Astrocyte (in vitro differentiated cells and primary cell): ENCODE measurements at regions not wholly inside any gene's neighbourhood (a gene's known extent, or its start where the extent isn't known, plus 50 kb on each side); places are given as distances from the start of the nearest gene placed in this dataset.

Source experiments
- DNase-seq: peaks from one replicate; pipeline ENCODE4 v3.0.0-alpha.2; 2010; ENCODE audit warnings: low read depth
- FAIRE-seq: peaks from 2 replicates; lab custom pipeline; 2011; peaks lifted over from hg19 to GRCh38; lab: Jason Lieb, UNC
- H2AFZ ChIP-seq: 2 replicates; pipeline ENCODE4 v1.6.0; 2012; ENCODE audit warnings: low read depth, low read length, inconsistent platforms
- H3K27ac ChIP-seq: 2 replicates; pipeline ENCODE4 v1.5.1; 2011; ENCODE audit warnings: low read depth, low read length, inconsistent platforms
- H3K27me3 ChIP-seq: 2 replicates; pipeline ENCODE4 v1.6.0; 2011; ENCODE audit warnings: low read length, inconsistent platforms; ENCODE audit not compliant: insufficient read depth
- H3K36me3 ChIP-seq: 2 replicates; pipeline ENCODE4 v1.5.1; 2011; ENCODE audit warnings: low read length, inconsistent platforms; ENCODE audit not compliant: insufficient read depth
- H3K4me1 ChIP-seq: 2 replicates; pipeline ENCODE4 v1.5.1; 2011; ENCODE audit warnings: low read length, inconsistent platforms; ENCODE audit not compliant: insufficient read depth
- H3K4me2 ChIP-seq: 2 replicates; pipeline ENCODE4 v1.6.0; 2012; ENCODE audit warnings: low read length, inconsistent platforms
- H3K4me3 ChIP-seq: 2 replicates; pipeline ENCODE4 v1.5.1; 2011; ENCODE audit warnings: low read depth, mild to moderate bottlenecking, low read length, inconsistent platforms; ENCODE audit not compliant: insufficient read depth
- H3K79me2 ChIP-seq: 2 replicates; pipeline ENCODE4 v1.6.0; 2012; ENCODE audit warnings: mild to moderate bottlenecking, low read length, inconsistent platforms; ENCODE audit not compliant: insufficient read depth
- H3K9ac ChIP-seq: 2 replicates; pipeline ENCODE4 v1.6.0; 2012; ENCODE audit warnings: mild to moderate bottlenecking, low read length, inconsistent platforms
- H3K9me3 ChIP-seq: 2 replicates; pipeline ENCODE4 v1.5.1; 2012; ENCODE audit warnings: low read depth, mild to moderate bottlenecking, low read length, inconsistent platforms; ENCODE audit not compliant: insufficient read depth
- H4K20me1 ChIP-seq: 2 replicates; pipeline ENCODE4 v1.6.0; 2012; ENCODE audit warnings: low read length, inconsistent platforms; ENCODE audit not compliant: insufficient read depth
- H3K27ac Mint-ChIP-seq: one replicate; pipeline ENCODE4 v1.8.0; 2021; ENCODE audit warnings: mild to moderate bottlenecking, mixed read lengths; ENCODE audit not compliant: unreplicated experiment
- H3K27me3 Mint-ChIP-seq: one replicate; pipeline ENCODE4 v1.8.0; 2021; ENCODE audit warnings: low read depth, mixed read lengths; ENCODE audit not compliant: unreplicated experiment
- H3K36me3 Mint-ChIP-seq: one replicate; pipeline ENCODE4 v1.8.0; 2021; ENCODE audit warnings: low read depth, mixed read lengths; ENCODE audit not compliant: unreplicated experiment
- H3K4me1 Mint-ChIP-seq: one replicate; pipeline ENCODE4 v1.8.0; 2021; ENCODE audit warnings: low read depth, mixed read lengths; ENCODE audit not compliant: unreplicated experiment
- H3K4me3 Mint-ChIP-seq: one replicate; pipeline ENCODE4 v1.8.0; 2021; ENCODE audit warnings: mild to moderate bottlenecking, moderate library complexity, mixed read lengths; ENCODE audit not compliant: unreplicated experiment
- H3K9me3 Mint-ChIP-seq: one replicate; pipeline ENCODE4 v1.8.0; 2021; ENCODE audit warnings: mild to moderate bottlenecking, mixed read lengths; ENCODE audit not compliant: unreplicated experiment
- EZH2 ChIP-seq: IDR thresholded peaks from 2 replicates; pipeline ENCODE4 v1.6.1; 2012; ENCODE audit warnings: mild to moderate bottlenecking, low read length, inconsistent platforms; ENCODE audit not compliant: insufficient read depth
- TF ChIP-seq, protein P1 (sequence below): IDR thresholded peaks from 2 replicates; pipeline ENCODE4 v1.5.1; 2011; ENCODE audit warnings: low read depth, mild to moderate bottlenecking, inconsistent platforms, low read length, moderate library complexity; ENCODE audit not compliant: insufficient read depth

DNA sequence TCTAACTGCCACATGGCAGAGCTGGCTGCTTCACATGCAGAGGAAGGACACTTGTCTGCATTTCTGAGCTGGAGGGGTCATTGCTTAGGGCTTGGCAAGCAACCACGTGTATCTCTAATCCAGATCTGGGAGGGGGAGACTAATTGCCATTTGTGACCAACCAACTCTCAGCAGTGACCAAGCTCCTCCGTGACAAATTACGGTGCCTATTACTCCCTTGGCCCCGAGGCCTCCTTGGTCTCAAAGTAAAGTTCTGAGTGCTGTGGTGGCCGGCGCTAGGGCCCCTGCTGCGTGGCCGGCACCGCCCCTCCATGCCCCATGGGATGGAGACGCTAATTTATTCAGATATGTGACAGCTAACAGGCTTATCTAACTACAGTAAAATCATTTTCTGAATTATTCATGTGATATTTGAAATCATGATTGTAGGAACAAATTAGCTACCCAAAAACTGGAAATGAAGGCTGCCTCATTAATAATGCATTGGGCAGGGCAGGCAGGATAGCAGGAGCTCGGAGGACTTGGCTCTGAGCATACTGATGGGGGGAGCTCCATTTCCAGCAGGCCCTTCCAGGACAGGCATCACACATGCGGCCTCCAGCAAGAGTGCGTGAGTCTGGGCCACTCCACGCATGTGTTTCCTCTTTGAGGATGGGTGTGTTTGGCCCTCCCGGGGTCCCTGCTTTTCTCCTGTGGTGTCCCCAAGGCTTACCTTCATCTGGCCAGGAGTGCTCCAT lies 67.7 kb downstream of the C5orf15 start:
- Mint-ChIP-seq H3K36me3 (peaks cover 1% of the 10 kb centered on the region), H3K4me1 (peaks cover 8% of the 10 kb centered on the region), H3K4me3 (no peak overlapping the region), H3K27me3 (peaks cover 39% of the 10 kb centered on the region), H3K9me3 (no peaks in the 10 kb centered on the region), H3K27ac (no peak overlapping the region)
- no peak for DNase-seq
- Histone ChIP-seq H3K9me3 (no peaks in the 10 kb centered on the region), H4K20me1 (no peaks in the 10 kb centered on the region), H2AFZ (no peak overlapping the region), H3K27ac (no peak overlapping the region), H3K4me3 (no peak overlapping the region), H3K27me3 (no peaks in the 10 kb centered on the region), H3K4me1 (no peaks in the 10 kb centered on the region), H3K4me2 (no peak overlapping the region), H3K79me2 (no peaks in the 10 kb centered on the region), H3K9ac (no peak overlapping the region), H3K36me3 (no peaks in the 10 kb centered on the region)
- FAIRE-seq: no peak
- TF ChIP-seq, protein P1, sequence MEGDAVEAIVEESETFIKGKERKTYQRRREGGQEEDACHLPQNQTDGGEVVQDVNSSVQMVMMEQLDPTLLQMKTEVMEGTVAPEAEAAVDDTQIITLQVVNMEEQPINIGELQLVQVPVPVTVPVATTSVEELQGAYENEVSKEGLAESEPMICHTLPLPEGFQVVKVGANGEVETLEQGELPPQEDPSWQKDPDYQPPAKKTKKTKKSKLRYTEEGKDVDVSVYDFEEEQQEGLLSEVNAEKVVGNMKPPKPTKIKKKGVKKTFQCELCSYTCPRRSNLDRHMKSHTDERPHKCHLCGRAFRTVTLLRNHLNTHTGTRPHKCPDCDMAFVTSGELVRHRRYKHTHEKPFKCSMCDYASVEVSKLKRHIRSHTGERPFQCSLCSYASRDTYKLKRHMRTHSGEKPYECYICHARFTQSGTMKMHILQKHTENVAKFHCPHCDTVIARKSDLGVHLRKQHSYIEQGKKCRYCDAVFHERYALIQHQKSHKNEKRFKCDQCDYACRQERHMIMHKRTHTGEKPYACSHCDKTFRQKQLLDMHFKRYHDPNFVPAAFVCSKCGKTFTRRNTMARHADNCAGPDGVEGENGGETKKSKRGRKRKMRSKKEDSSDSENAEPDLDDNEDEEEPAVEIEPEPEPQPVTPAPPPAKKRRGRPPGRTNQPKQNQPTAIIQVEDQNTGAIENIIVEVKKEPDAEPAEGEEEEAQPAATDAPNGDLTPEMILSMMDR: no peak
- TF ChIP-seq EZH2: no peak

DNA sequence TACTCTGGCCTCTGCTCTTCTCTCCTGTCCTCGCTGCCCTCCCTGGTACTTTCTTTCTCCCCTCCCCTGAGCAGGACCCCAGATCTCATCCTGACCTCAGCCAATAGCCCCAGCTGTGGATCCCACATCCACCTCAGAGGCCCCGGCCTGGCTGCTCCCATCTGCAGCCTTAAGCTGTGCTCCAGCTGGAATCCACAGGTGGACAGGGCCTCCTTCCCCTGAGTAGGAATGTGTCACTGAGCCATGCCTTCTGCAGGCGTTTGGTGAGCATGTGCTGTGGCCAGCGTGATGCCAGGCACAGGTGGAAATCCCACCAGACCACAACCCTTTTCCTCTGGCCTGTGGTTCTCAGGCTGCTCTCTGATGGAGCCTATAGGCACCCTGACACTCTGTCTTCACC lies 68.9 kb downstream of the C5orf15 start:
- no peak overlapping the region for H3K4me3 ChIP-seq
- no peak overlapping the region for H3K4me2 ChIP-seq
- Mint-ChIP-seq H3K36me3 (peaks cover 1% of the 10 kb centered on the region), H3K9me3 (no peaks in the 10 kb centered on the region), H3K4me1 (peaks cover 9% of the 10 kb centered on the region), H3K27me3 (peaks cover 30% of the 10 kb centered on the region), H3K27ac (no peak overlapping the region), H3K4me3 (no peak overlapping the region)
- H3K27ac ChIP-seq: no peak overlapping the region
- H3K79me2 ChIP-seq: no peaks in the 10 kb centered on the region
- H4K20me1 ChIP-seq: no peaks in the 10 kb centered on the region
- no peaks in the 10 kb centered on the region for H3K9me3 ChIP-seq
- FAIRE-seq (no peak), DNase-seq (no peak)
- H3K4me1 ChIP-seq: no peaks in the 10 kb centered on the region
- H3K36me3 ChIP-seq: no peaks in the 10 kb centered on the region
- no peaks in the 10 kb centered on the region for H3K27me3 ChIP-seq
- H2AFZ ChIP-seq: no peak overlapping the region
- TF ChIP-seq EZH2: no peak
- TF ChIP-seq, protein P1: no peak
- no peak overlapping the region for H3K9ac ChIP-seq

DNA sequence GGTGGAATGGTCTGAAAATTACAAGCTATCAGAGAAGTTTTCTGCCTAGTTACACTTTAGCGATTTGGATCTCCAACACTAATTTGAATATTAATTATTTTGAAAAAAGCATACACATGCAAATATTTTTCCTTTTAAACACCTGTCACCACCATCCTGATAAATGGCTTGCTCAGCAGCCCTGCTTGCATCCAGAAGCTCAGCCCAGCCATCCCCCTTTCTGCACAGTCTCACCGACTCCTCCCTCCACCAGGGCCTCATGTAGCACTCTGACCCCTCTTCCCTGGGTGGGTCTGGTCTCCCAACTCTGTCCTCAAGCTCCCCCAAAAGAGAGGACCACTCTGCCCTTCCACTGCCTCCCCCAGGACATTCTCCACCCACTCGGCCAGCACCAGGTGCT lies 70.0 kb downstream of the C5orf15 start:
- Mint-ChIP-seq H3K9me3 (no peaks in the 10 kb centered on the region), H3K4me1 (peaks cover 14% of the 10 kb centered on the region), H3K4me3 (no peak overlapping the region), H3K27ac (no peak overlapping the region), H3K27me3 (peaks cover 26% of the 10 kb centered on the region), H3K36me3 (peaks cover 1% of the 10 kb centered on the region)
- Histone ChIP-seq H3K4me2 (no peak overlapping the region), H4K20me1 (no peaks in the 10 kb centered on the region), H3K27me3 (no peaks in the 10 kb centered on the region), H2AFZ (no peak overlapping the region), H3K9me3 (no peaks in the 10 kb centered on the region), H3K27ac (no peak overlapping the region), H3K4me3 (no peak overlapping the region), H3K79me2 (no peaks in the 10 kb centered on the region), H3K4me1 (no peaks in the 10 kb centered on the region), H3K9ac (no peak overlapping the region), H3K36me3 (no peaks in the 10 kb centered on the region)
- DNase-seq (no peak), FAIRE-seq (no peak)
- no peak for TF ChIP-seq EZH2
- TF ChIP-seq, protein P1: no peak
